Kidney tubule cell (primary cell): ENCODE measurements at regions not wholly inside any gene's neighbourhood (a gene's known extent, or its start where the extent isn't known, plus 50 kb on each side); places are given as distances from the start of the nearest gene placed in this dataset.
A peak's percentile ranks its signal among the peaks of the same experiment; 100 is the strongest.

Source experiments
- DNase-seq: peaks from one replicate; pipeline ENCODE4 v3.0.0-alpha.2; 2018; ENCODE audit warnings: low spot score

- no peak for DNase-seq
Measured at GRCh38 chr9:105023788-105024187, 95.8 kb upstream of the ABCA1 start.

- DNase-seq: no peak
Measured at GRCh38 chr9:105024529-105024928, 96.6 kb upstream of the ABCA1 start.

GRCh38 chr9:105026451-105026850, 98.5 kb upstream of the ABCA1 start:
- peak; percentile 50 for DNase-seq

DNA sequence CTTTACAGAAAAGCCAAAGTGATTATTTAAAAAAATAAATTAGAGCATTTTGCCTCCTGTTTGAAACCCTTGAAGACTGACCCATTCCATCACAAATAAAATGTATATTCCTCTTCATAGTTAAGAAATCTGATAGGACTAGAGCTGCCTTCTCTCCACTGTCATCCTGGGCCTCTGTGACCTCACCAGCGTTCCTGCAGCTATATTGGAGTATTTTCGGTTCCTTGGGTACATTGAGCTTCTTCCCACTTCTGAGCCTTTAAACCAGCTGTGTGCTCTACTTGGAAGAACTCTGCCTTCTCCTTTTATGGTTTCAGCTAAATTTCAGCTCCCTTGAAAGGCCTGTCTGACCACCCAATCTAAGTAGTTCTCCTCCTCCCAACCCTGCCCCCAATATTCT, 99.1 kb upstream of the ABCA1 start:
- no peak for DNase-seq

DNA sequence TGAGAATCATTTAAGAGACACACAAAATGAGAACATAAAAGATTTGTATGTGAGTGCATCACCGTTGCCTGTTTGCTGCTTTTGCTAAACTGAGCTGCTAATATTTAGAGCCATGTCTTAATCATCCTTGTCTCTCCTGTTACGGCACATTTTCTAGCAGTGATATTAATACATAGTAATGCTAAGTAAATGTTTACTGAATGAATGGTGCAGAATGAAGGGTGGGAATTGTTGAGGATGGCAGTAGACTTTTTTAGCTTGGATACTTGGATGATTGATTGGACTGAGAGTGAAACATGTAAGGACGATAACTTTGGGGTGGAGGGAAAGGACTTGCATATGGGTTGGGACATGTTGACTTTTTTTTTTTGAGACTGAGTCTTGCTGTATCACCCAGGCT, 102.3 kb upstream of the ABCA1 start:
- DNase-seq: no peak

GRCh38 chr9:105037139-105037538, 109.2 kb upstream of the ABCA1 start:
- no peak for DNase-seq

DNA sequence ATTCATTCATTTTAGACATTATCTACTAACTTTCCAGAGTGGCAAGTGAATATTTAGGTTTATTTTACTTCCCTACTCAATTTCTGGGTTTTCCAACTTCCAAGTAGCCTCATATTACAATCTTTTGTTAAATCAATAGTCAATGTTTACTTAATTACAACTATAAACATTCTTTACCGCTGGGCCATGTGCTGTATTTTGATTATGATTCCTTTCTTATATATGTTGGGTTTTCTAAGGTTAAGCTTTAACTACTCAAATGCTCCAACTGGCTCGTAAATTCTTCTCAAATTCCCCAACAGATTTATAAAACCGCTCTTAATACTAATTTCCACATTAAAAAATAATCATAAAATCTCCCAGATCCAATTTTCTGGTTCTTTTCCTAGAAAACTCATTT, 110.1 kb upstream of the ABCA1 start:
- no peak for DNase-seq

DNA sequence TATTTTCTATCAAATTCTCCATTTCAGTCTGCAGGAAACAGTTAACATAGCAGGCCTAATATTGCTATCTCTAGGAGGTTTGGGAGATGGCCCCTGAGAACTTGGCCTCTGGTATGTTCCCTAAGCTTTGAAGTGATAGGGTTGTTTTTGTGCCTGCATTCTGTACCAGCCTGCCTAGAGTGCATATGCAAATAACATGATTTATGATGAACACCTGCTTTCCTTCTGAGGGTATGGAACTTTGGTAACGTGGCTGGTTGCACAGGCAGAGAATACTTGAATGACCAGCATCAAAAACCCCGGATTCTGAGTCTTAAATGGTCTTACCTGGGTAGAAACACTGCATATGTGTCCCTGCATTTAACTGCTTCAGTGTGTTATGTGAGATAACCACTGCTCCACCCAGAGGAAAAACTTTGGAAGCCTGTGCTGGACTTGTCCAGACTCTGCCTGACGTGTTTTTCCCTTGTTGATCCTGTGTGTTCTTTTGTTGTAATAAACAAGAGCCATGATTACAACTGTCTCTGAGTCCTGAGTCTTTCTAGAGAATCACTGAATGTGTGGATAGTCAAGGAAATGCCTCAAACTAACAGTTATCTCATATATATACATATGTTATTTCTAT, 111.3 kb upstream of the ABCA1 start:
- no peak for DNase-seq

- no peak for DNase-seq
Measured at GRCh38 chr9:105043370-105043936, 115.5 kb upstream of the ABCA1 start.

DNA sequence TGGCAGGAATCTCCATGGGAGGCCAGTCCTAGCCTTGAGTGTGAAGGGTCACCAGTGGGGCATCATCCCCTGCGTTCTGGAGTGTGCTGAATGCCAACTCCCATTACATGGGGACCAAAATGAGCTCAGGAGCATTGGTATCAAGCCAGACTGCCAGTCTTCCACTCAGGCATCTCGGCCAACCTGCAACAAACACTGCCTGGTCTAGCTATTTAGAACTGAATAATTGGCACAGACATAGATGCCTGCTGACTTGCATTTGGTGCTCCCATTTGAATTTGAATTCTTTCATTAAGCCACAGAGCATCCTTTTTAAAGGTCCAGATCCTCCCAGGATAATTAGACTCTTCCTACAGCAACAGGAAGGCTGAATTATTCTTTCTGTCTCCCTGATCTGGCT, 116.6 kb upstream of the ABCA1 start:
- DNase-seq: no peak

GRCh38 chr9:105046907-105047741, 119.2 kb upstream of the ABCA1 start:
- DNase-seq: peak; percentile 37

- peak; percentile 76 for DNase-seq
Measured at GRCh38 chr9:105047742-105048041, 119.7 kb upstream of the ABCA1 start.

DNA sequence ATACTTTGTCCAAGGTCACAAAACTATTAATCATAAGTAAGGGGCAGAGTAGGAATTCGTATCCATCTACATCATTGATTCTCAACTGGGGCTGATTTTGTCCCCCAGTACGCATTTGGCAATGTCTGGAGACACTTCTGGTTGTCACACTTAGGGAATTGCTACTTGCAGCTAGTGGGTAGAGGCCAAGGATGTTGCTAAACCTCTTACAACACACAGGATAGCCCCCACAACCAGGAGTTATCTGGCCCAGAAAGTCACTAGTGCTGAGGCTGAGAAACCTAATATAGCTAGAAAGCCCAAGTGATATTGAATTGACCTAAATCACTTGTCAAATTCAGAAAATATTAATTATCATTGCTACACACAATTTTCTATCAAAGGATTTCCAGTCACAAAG, 120.4 kb upstream of the ABCA1 start:
- DNase-seq: no peak

- DNase-seq: peak; percentile 75
Measured at GRCh38 chr9:105050296-105050695, 122.3 kb upstream of the ABCA1 start.

GRCh38 chr9:105051897-105052296, 123.9 kb upstream of the ABCA1 start:
- DNase-seq: no peak

DNA sequence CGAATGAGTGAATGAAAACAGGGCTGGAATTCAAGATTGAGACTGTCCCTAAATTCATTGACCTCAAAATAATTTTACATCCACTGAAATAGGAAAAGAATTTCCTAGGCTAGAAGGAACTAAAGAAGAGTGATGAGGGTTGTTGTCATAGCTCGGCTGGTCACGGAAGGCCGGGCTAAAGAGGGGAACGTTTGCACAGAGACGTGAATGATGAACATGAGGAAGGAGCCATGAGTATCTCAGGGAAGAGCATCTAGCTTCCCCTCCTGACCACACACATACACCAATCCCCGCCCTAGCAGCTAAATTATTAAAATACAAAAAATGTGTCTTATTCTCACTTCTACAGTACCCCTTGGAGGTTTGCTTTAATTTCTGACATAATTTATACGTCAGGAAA, 124.4 kb upstream of the ABCA1 start:
- peak; percentile 67 for DNase-seq

GRCh38 chr9:105053209-105053652, 125.3 kb upstream of the ABCA1 start:
- DNase-seq: peak; percentile 95

DNA sequence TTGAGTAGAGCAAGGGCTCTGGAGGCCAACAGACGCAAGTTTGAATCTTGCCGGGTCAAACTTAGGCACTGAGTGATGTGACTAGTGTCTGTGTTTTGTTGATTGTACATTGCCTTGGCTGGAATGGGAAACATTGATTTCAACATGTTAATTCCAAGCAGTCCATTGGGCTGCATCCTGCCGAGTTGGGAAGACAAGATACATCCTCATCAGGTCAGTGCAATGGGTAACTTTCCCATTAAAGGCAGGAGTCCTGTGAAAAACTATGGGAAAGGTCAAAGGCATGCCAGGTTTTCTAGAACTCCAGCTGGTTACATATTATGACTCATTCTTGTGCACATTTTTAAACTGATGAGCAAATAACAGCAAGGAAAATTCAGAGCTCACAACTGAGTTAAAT, 126.5 kb upstream of the ABCA1 start:
- DNase-seq: peak; percentile 82

GRCh38 chr9:105055917-105056316, 128.0 kb upstream of the ABCA1 start:
- no peak for DNase-seq

- no peak for DNase-seq
Measured at GRCh38 chr9:105057551-105057950, 129.6 kb upstream of the ABCA1 start.

DNA sequence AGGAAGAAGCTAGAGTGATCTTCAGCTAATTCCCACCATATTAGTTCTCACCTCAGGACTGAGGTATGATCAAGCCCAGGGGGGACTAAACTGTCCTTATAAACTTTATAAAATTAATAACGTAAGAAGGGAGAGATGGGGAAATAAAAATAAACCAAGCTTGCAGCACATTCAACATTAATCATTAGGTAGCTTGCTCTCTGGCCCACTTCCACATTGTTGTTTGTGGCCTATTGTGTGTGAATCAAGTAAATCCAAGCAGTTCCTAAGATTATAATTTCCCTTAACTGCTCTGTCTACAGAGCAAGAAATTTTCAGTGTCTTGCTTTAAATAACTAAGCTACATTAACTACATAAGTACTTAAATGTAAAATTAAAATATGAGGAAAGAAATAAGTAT, 131.3 kb upstream of the ABCA1 start:
- no peak for DNase-seq

DNA sequence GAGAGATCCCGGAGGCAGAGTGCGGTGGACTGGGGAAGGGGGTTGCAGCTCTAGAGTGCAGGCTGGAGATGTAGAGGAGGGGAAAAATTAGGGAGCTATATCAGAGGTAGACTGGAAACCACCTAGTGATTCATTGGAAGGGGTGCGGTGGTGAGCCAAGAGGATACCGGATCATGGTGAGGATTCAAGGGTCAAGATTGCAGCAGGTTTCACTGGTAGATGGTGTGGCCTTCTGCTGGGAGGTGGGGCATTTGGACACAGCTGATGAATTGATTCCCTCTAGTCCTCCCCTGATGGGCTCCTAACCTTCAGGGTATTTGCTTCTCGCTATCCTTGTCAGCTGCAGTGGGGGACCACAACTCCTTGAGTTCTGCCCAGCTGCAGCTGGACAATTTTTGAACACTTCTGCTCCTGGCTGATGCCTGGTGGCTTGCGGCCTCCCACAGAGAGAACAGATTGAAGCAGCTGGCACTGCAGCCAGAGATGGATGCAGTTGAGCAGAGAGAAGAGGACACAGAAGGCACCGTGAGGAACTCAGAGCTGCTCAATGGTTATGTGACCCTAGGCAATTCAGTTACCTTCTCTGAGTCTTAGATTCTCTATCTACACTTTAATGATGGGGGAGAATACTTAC, 134.4 kb upstream of the ABCA1 start:
- peak; percentile 56 for DNase-seq
